ENCODE measurements at regions not wholly inside any gene's neighbourhood (a gene's known extent, or its start where the extent isn't known, plus 50 kb on each side); places are given as distances from the start of the nearest gene placed in this dataset.
"Not testable (repeated sequence)": the region's sequence is repeated elsewhere in the genome, so short reads cannot be mapped to it uniquely, and the experiment has no call there.

DNA sequence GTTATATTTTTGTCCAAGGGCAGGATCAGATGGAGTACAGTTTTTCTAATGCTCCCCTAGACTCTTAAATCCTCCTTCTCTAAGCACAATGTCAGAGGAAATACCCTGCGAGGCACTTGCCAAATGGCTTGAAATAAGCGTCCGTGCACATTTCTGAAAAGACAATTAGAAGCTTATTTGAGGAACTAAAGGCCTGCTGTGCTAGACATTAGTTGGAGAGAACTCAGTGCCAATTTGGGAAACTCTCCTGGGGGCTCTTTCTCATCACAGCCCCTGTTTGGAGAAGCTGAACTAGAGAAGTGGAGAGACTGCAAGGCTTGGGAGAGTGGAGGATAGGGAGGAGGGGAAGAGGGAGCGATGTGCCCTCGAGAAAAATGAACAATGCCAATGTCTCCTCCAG is 247.6 kb upstream of the C2CD4B start:
- DNase-seq (ENCODE audit: low read depth), result no peak

DNA sequence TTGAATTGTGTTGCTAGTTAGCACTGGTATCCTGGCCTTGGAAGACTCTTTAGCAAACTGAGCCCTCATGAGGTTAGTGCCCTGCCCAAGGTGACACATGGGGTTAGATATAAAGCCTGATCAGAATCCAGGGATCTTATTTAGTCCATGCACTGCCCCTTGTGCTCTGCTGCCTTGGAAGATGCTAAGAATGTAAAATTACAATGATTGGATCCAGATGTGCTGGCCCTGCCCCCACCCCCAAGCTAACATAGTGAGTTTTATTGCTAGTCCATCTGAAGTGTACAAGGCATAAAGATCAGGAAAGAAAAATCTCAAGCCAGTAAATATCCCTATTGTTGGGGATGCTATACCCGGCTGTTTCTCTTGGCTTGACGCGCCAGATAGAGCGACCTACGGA is 248.1 kb upstream of the C2CD4B start:
- DNase-seq (ENCODE audit: low read depth), result no peak

DNA sequence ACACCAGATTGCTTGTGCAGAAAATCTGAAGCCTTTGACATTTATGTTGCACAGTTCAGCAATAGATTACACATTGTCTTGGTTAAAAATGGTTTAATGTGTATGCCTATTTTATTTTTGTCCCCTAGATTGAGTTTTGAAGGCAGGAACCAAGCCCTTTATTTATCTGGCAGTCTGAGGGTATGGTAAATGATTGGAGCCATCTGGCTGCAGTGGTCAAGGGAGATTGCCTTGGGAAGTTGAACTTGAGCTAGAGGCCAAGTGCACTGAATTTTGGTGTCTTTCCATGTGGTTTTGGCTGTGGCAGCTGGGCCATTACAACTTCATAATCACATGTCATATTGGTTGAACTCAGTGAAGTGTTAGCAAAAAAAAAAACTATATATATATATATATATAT is 248.7 kb upstream of the C2CD4B start:
- DNase-seq (ENCODE audit: low read depth), result no peak

DNA sequence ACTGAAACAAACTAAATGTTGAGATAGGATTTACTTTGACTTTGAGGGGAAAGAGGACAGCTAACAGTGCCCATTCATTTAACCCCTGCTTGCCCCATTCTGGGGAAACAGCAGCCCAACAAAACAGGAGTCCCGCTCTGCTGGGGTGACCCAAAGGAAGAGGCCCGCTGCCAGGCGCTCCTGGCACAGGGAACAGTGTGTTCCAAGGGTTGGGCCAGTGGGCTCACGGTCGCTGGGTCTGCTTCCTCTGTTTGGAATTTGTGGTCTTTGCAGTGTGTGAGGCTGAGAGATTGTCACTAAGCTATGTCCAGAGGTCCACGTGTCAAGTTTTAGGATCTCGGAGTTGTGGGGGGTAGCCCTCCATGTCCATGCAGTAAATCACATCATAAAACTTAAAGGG is 250.4 kb upstream of the C2CD4B start:
- DNase-seq (ENCODE audit: low read depth), result no peak

DNA sequence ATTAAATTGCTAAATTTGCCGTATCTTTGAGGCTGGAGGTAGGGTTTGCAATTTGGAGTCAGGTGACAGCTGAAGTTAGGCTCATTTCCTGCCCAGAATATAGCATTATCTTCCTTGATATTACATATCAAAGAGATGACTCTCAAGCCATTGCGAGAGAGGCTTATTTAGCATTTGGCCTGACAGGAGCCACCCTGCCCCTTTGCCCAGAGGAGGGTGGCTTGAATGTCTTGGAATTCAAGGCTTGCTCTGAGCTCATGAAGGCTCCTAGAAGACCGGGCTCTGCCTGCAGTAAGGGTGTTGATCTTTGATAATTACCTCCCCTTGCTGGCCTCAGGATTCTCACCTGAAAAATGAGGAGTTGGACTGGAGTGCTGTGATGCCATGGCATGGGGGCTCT is 251.4 kb upstream of the C2CD4B start:
- DNase-seq (ENCODE audit: low read depth), result no peak

DNA sequence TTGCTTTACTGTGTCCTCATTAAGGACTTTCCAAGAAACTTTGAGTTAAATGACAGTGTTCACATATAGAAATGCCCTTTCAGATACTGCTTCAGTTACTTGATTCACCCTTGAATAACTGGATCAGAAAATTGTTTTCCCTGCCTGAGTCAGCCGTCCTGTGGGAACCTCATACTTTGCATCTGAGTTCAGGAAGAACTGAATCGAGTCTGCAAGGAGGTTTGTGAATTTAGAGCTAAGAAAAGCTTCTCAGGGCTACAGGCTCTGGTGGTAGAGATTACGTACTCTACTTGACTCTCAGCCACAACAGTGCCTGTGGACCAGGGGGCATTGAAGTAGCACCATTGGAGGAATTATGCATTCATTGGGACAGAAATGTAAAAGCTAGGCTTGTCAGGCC is 252.4 kb upstream of the C2CD4B start:
- DNase-seq (ENCODE audit: low read depth), result no peak

DNA sequence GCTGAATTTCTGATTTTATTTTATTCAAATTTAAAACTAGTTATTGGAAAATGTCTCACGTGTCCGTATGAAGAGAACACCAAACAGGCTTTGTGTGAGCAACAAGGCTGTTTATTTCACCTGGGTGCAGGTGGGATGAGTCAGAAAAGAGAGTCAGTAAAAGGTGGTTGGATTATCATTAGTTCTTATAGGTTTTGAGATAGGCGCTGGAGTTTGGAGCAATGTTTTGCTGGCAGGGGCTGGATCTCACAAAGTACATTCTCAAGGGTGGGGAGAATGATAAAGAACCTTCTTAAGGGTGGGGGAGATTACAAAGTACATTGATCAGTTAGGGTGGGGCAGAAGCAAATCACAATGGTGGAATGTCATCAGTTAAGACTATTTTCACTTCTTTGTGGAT is 253.4 kb upstream of the C2CD4B start:
- not testable (repeated sequence) for DNase-seq (ENCODE audit: low read depth)

DNA sequence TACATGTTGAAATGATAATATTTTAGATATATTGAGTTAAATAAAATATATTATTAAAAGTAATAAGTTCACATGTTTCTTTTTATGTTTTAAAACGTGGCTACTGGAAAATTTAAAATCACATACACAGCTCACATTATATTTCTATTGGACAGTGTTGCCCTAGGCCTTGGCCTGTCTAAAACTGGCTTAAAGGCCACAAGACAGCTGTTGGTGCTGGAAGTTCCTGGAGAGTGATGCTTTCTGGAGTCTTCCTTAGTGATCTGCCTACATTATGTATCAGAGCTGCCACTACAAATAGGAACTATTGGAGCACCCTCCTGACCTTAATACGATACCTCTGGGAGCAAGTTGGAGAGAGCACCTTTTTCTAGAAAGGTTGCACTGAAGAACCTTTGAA is 254.1 kb upstream of the C2CD4B start:
- no peak for DNase-seq (ENCODE audit: low read depth)

DNA sequence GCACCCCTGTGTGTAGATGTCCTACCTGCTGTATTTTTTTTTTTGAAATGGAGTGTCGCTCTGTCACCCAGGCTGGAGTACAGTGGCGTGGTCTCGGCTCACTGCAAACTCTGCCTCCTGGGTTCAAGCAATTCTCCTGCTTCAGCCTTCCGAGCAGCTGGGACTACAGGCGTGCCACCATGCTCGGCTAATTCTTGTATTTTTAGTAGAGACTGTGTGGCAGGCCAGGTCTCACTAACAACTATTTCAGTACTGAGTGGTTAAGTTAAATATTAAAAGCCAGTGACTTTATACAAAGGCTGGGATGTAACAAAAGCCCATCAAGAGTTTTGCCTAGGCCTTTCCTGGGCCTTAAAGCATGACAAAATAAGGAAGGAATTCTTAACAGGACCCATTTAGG is 255.3 kb upstream of the C2CD4B start:
- DNase-seq (ENCODE audit: low read depth), result not testable (repeated sequence)

DNA sequence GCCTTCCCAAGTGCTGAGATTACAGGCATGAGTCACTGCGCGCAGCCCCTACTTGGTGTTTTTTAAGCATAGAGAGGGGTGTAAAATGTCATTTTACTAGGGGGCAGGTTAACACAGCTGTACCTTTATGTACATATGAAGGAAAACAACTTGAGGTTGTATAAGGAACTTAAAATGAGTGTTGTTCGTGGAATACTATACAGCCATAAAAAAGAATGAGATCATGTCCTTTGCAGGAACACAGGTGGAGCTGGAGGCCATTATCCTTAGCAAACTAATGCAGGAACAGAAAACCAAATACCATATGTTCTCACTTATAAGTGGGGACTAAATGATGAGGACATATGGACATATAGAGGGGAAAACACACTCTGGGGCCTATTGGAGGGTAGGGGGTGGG is 256.2 kb upstream of the C2CD4B start:
- no peak for DNase-seq (ENCODE audit: low read depth)

DNA sequence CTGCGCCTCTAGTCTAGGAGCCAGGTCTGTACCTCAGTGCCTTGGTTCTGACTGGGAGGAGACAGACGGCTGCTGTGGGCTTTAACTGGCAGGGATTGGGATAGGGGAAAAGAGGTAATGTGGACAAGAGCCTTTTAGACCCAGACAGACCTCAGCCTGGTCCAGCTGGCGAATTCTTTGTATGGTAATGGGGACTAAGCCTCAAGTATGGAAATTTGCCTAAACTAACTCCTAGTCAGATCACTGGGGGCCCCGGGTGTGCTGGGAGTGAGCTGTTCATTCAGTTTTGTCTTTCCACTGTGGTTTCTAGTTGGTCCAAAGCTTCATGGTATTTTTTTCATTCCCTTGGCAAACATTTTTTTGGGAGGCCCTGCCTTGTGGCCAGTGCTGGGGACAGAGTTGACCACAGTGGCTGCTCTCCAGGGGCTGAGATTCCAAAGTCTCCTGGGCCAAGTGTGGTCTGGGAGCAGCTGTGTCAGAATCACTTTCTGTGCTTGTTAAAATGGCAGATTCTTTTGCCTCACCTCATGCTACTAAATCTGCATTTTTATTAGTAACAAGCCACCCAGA is 261.4 kb upstream of the C2CD4B start:
- no peak for DNase-seq (ENCODE audit: low read depth)

DNA sequence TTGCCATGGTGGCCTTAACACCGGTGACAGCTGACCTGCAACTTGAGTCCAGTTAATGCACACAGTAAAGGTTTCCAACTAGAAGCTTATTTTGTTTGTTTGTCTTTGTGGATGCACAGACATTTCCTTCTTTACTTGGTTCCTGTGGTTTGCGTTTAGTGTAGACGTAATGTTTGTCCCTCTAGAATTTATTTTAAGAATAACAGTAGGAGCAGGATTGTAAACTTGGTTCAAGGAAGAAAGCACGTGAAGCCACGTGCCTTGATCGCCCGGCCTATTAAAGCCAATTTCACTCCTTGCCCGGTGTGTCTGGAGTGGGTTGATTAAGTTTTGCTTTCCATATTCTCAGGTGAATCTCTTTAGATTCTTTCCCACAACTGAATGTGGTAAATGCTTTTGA is 263.2 kb upstream of the C2CD4B start:
- DNase-seq (ENCODE audit: low read depth), result no peak

DNA sequence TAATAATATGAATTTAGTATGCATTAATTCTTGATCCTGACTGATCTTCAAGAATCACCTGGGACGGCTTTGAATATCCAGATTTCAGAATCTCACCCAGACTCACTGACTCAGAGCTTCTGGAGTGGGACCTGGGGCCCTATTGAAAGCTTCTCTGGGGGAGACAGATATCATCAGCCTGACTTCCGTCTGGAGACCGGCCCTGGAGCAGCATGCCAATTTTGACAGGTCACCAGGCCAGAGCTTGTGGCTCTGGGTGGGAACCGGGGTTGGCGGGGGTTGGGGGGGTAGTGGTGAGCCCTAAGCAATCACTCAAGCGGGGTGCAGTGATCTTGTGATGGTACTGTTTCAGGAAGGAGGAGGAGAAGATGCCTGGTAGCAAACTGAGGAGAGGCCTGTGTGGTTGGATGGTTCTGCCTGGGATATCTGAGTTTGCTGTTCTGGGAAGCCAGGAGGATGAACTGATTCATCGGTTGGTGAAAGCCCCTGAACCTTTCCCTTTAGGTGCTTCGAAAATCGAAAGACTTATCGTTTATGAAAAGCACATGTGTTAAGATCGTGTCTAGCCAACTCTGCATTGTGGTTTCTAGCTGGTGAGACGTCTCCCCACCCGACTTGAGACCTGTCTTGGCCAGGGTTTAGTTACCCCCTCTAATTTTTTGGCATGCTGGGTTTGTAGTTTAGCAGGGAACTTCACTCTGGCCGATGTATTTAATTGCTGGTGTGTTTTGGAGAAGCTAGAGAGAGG is 263.9 kb upstream of the C2CD4B start:
- no peak for DNase-seq (ENCODE audit: low read depth)

DNA sequence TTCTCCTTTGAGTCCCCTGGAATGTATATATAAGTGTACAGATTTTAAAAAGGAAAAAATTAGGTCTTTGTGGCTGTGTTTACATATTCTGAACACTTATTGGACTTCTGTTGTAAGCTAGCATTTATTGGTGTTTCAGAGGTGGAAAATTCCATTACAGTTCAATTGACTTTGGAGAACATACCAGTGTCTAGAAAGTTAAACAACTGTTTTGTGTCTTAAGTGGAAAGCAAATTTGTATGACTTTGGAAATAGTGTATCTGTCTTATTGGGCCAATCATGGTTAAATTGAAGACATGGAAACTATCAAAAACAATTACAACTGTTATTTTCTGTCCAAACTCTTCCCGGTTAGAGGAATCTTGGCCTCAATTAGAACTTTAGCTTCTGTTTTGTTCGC is 265.0 kb upstream of the C2CD4B start:
- no peak for DNase-seq (ENCODE audit: low read depth)

DNA sequence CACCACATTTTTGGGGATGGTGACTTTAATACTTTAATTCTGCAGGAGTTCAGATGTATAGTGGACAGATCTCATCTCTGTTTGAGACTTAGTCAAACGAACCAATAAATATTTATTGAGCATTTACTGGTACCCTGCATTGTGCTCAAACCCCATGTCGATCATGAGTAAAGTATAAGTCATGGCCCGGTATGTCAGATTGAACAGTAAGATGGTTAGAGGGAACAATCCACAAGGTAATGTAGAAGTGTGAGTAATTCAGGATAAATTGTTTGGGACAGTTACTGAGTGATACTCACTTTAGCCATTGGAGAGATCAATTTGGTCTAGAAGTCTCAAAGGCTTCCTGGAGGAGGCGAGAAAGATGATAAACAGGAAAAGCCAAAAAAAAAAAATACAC is 265.5 kb upstream of the C2CD4B start:
- no peak for DNase-seq (ENCODE audit: low read depth)

DNA sequence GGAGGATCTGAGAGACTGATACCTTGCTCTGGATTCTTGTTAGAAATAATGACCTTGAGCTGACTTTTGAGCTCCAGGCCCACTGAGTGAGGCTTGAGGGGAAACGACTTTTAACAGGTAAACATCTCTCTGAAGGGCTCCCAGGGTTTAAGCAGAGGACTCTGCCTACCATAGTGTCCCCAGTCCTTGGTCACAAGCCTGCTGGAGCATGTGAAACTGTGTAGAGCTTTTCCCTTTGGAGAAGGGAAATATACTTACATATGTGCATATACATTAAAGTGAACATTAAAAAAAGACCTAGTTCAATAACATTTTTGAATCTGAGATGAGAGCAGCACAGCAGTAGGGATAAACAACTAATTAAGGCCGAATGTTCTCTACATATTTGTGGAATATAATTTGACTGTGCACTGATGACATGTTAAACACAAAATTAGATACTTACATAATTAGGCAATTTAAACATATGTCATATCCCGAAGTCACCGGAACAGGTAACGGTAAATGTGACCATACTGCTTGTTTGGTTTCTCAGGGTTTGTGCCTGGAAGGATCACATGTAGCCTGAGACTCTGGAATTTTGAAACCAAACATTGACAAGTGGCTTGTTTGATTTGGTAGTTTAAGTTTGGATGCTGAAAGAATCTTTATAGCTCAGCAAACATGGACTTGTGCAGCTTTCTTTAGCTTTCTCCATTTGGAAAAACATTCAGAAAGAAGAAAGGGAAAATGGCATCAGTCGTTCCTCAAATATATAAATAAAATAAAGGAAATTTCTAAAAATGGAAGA is 266.1 kb upstream of the C2CD4B start:
- no peak for DNase-seq (ENCODE audit: low read depth)

DNA sequence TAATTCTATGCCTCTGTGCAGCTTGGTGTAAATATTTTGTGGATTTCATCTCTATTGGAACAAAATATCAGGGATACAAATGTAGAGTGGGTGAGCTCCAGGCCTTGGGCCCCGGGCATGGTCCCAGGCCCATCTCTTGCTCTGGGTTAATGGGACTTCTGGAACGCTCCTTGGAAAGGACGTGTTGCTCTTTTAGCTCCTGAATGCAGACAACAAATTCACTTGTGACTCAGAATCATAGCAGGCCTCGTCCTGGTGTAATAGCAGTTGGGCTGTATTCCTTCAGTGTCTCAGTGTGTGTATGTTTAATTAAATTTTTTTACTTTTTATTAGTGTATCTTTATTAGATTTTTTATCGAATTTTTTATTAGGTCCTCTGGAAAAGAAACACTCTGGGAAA is 266.7 kb upstream of the C2CD4B start:
- no peak for DNase-seq (ENCODE audit: low read depth)

DNA sequence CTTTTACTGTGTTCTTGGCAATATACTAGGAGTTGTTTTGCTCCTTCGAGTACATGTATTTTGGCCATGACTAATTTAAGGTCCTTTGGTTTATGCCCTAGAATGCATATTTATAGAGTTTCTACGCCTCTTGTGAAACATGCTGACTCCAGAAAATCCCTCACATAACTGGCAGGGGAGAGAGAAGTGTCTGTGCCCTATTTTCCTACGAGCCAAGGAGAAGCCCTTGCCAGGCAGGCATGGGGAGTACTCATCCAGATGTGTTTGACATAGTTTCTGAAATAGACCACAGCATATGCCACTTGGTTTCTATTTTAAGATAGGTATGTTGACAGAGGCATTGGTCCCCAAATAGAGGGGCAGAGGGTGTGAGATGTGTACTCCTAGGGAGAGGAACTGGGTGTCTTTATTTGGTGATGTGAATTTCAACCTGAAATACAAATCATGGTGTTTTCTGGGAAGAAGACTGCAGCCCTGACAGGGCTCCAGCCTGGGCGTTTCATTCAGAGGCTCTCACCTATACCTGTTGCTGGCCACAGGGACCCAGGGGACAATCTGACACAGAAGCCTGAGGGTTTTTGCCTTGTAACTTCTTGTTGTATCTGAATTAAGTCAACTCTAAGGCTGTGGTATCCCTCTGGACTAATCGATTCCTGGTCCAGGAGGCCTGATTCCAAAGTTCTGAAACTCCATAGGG is 267.8 kb upstream of the C2CD4B start:
- no peak for DNase-seq (ENCODE audit: low read depth)

DNA sequence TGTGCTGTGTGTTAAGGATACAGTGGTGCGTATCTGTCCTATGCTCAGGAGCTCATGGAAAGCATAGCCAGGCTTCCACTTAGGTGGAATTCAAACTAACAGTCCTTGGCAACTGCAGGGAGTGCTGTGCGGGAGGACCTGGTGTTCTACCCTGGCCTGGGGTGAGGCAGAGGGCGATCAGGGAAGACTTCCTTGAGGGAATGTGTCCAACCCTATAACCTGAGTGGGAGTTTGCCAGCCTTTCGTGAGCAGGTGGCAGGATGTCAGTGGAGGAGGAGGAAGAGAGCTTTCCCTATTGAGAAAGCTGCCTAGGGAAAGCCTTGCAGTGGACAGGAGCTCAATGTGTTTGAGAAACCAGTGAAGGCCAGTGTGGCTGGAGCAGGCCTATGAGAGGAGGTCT is 271.1 kb upstream of the C2CD4B start:
- no peak for DNase-seq (ENCODE audit: low read depth)

DNA sequence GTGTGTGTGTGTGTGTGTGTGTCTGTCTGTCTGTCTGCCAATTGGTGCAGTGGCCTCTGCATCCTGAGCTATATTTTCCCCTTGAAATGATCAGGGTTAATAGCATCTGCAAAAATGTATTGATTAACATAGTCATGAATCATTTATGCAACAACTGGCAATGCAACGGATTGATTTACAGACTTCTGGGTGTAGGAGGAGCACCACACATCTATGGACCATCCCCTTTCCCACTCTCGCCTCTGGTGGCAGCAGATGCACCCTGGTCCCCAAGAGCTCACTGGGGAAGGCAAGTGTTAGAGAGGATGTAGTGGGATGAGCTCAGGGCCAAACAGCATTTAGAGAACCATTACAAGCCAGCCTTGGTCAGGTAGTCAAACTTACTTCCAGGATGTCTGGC is 272.7 kb upstream of the C2CD4B start:
- no peak for DNase-seq (ENCODE audit: low read depth)

DNA sequence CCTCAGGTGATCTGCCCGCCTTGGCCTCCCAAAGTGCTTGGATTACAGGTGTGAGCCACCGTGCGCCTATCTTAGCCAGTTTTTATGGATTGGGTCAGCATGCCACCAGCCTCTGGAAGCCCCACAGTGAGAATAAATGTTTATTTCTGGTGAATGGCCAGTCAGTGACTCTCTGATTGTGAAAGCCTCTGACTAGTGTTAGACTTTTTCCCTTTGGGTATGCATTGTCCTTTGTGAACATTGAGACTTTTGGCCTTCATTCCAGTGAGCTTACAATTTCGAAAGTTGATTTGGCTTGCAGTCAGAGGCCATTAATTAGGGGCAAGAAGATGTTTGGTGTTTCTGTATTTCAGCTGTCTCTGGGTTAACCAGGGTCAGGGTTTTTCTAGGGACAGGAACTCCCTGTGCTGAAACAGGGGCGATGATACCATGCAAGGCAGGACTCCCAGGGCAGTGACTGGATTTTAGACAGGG is 274.5 kb upstream of the C2CD4B start:
- DNase-seq (ENCODE audit: low read depth), result no peak

DNA sequence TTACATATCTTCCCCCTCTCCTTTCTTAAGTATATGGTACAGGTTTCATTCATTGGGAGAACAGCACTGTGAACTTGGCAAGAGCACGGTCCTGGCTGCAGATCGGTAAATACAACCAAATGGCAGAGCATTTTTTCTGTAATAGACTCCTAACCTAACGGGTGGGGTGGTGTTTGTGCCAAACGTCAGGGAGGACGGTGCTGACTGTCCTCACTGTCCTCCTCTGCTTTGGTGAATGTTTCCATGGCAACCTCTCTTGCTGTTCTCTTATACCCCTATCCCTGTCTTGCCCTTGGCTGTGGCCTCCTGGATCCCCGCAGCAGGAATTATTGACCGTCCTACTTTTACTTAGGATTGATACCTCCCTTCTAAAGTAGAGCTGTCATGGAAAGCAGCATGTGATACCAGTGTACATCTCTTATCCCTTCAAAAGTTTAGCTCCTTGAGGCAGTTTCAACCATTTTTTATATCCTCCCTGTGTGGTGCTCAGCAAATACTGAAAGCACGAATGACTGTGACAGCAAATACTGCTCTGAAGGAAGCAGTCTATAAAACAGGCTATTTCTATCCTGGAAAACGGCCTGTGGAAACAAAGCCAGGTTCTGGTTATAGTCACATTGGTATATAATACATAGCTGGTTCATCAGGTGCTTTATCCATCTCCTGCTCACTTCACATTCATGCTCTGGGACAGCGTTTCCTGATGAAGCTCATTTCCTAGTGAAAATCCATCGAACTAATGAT is 275.4 kb upstream of the C2CD4B start:
- no peak for DNase-seq (ENCODE audit: low read depth)
